ENCODE measurements at regions not wholly inside any gene's neighbourhood (a gene's known extent, or its start where the extent isn't known, plus 50 kb on each side); places are given as distances from the start of the nearest gene placed in this dataset.

- DNase-seq (ENCODE audit: low spot score): no peak
- H3K4me3 ChIP-seq (ENCODE audit: low read depth in 1 of 3, low read length in 3 of 3): no peak overlapping the region
- H3K4me1 ChIP-seq (ENCODE audit: control insufficient read depth in 4 of 4, insufficient read depth in 4 of 4, low read length in 3 of 4): no peaks in the 10 kb centered on the region
- H3K36me3 ChIP-seq (ENCODE audit: control insufficient read depth in 4 of 4, insufficient read depth in 3 of 4, low read depth in 1 of 4, low read length in 3 of 4): no peaks in the 10 kb centered on the region
- H3K9me3 ChIP-seq (ENCODE audit: control insufficient read depth in 4 of 4, low read length in 3 of 4): no peaks in the 10 kb centered on the region
- H3K27me3 ChIP-seq (ENCODE audit: control insufficient read depth in 4 of 4, insufficient read depth in 4 of 4, low read length in 3 of 4): peaks cover 0 to 8% (median 0%) of the 10 kb centered on the region in 4 donors
- WGBS: 79% methylated on average over 5 of the region's 5 CpGs
- no peak overlapping the region for H3K27ac ChIP-seq (ENCODE audit: low read depth in 1 of 2, low read length in 2 of 2)
- TF ChIP-seq GABPA (IDR thresholded peaks at IDR 0.05 in 1 of 2, conservative IDR thresholded peaks at IDR 0.05 in 1 of 2) (no peak), NR2F2 (IDR thresholded peaks at IDR 0.05) (no peak)
- no peak overlapping the region for H3K9ac ChIP-seq (ENCODE audit: low read depth in 1 of 2, low read length in 2 of 2)
Observed at GRCh38 chr14:65203574-65203973, 101.3 kb upstream of the MAX start.

GRCh38 chr14:65204056-65204455 is 101.7 kb upstream of the MAX start:
- no peak for DNase-seq (ENCODE audit: low spot score)
- no peak overlapping the region for H3K9ac ChIP-seq (ENCODE audit: low read depth in 1 of 2, low read length in 2 of 2)
- peaks cover 0 to 8% (median 0%) of the 10 kb centered on the region in 4 donors for H3K27me3 ChIP-seq (ENCODE audit: control insufficient read depth in 4 of 4, insufficient read depth in 4 of 4, low read length in 3 of 4)
- no peaks in the 10 kb centered on the region for H3K9me3 ChIP-seq (ENCODE audit: control insufficient read depth in 4 of 4, low read length in 3 of 4)
- no peak overlapping the region for H3K27ac ChIP-seq (ENCODE audit: low read depth in 1 of 2, low read length in 2 of 2)
- no peaks in the 10 kb centered on the region for H3K36me3 ChIP-seq (ENCODE audit: control insufficient read depth in 4 of 4, insufficient read depth in 3 of 4, low read depth in 1 of 4, low read length in 3 of 4)
- TF ChIP-seq FOXA2 (IDR thresholded peaks at IDR 0.05) (no peak), HNF4G (IDR thresholded peaks at IDR 0.05) (no peak), ZBTB33 (IDR thresholded peaks at IDR 0.05) (no peak), JUND (IDR thresholded peaks at IDR 0.05) (no peak), REST (IDR thresholded peaks at IDR 0.05) (no peak), RAD21 (IDR thresholded peaks at IDR 0.05) (no peak), FOXA1 (IDR thresholded peaks at IDR 0.05) (no peak), NR2F2 (IDR thresholded peaks at IDR 0.05) (no peak), CTCF (IDR thresholded peaks at IDR 0.05; ENCODE audit: low read depth, low read length, missing input control) (no peak), MAX (IDR thresholded peaks at IDR 0.05) (no peak), GABPA (IDR thresholded peaks at IDR 0.05 in 1 of 2, conservative IDR thresholded peaks at IDR 0.05 in 1 of 2) (no peak)
- no peaks in the 10 kb centered on the region for H3K4me1 ChIP-seq (ENCODE audit: control insufficient read depth in 4 of 4, insufficient read depth in 4 of 4, low read length in 3 of 4)
- WGBS: 92% methylated on average over 5 of the region's 5 CpGs
- no peak overlapping the region for H3K4me3 ChIP-seq (ENCODE audit: low read depth in 1 of 3, low read length in 3 of 3)
